ENCODE measurements at regions not wholly inside any gene's neighbourhood (a gene's known extent, or its start where the extent isn't known, plus 50 kb on each side); places are given as distances from the start of the nearest gene placed in this dataset.

DNA sequence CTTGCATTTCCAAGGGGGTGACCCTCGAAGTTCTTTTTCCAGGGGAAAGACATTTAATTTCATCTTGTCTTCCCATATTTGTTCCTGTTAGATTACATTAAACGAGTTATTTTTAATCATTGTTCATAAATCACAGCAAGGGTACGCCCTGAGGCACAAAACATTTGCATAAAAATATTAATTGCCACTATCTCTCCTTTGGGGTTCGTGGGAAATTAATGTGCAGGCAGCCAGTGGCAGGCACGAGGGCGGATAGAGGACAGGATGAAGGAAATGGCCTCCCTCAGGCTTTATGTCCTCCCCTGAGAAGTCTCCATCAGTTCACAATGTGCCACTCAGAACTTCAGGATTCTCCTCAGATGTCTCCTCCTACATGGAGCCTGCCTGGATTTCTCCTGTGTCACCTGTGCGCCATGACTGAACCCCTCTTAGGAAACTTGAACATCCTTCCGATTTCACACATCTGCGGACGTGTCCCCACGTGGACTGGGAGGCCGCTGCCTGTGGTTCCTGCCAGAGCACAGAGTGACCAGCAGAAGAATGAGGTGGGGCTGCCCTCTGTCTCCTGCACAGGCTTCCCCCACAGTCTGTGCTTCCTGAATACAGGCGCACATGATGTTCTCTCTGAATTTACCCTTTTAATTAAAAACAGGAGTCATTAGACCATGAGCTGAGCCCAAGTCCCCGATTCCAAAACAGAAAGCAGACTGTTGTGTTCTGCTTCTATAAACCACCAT lies 1085.9 kb downstream of the TBC1D22A start:
- Mint-ChIP-seq H3K27me3 (ENCODE audit: low read depth) (peaks cover 32% of the 10 kb centered on the region), H3K4me3 (no peak overlapping the region), H3K27ac (no peak overlapping the region), H3K4me1 (ENCODE audit: low read depth) (no peaks in the 10 kb centered on the region), H3K36me3 (ENCODE audit: insufficient read depth in 2 of 2) (no peaks in the 10 kb centered on the region), H3K9me3 (no peaks in the 10 kb centered on the region)
- no peak for ATAC-seq (replicated peaks in 1 of 2)
- DNase-seq, result no peak

DNA sequence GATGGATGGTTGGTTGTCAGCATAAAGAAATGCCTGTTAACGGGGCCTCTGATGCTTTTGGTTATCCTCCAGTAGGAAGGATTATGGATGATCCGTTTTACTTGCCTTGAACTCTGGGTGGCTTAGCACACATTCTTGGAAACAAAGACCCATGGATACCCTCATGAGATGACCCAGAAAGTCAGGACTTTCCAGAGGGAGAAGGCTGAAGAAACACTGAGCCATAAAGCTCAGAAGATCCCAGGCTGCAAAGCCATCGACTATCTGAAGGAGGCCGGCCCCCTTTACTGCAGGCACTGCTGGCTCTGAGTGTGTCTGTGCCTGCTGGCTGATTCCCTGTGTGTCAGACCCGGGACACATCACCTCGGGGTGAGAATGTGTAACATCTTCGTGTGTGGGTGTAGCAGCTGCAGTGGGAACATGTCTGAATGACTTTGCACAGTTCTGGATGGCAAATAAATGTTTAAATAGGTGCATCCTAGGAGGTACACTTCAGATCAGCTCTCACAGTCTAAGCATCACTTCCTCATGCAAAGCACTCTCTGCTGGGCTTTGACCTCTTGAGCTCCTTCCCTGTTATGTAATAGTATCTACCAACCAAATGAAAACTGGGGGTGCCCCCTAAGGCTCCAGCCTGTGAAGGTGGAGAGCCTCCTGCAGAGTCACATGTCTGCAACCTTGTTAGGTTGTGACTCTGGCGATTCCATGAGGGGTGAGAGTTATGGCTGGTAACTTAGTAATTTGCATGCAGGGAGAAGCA lies 1084.9 kb downstream of the TBC1D22A start:
- H3K36me3 Mint-ChIP-seq (ENCODE audit: insufficient read depth in 2 of 2), result no peaks in the 10 kb centered on the region

GRCh38 chr22:47846206-47846605 lies 1083.8 kb downstream of the TBC1D22A start:
- H3K27ac Mint-ChIP-seq, result no peak overlapping the region
- H3K27me3 Mint-ChIP-seq (ENCODE audit: low read depth), result peaks cover 14% of the 10 kb centered on the region
- no peaks in the 10 kb centered on the region for H3K9me3 Mint-ChIP-seq
- no peaks in the 10 kb centered on the region for H3K4me1 Mint-ChIP-seq (ENCODE audit: low read depth)
- ATAC-seq (replicated peaks in 1 of 2) (no peak), DNase-seq (no peak)
- no peaks in the 10 kb centered on the region for H3K36me3 Mint-ChIP-seq (ENCODE audit: insufficient read depth in 2 of 2)
- H3K4me3 Mint-ChIP-seq, result no peak overlapping the region

More for the DNA sequence above, 1084.9 kb downstream of the TBC1D22A start:
- DNase-seq (no peak), ATAC-seq (replicated peaks in 1 of 2) (no peak)
- no peaks in the 10 kb centered on the region for H3K4me1 Mint-ChIP-seq (ENCODE audit: low read depth)
- H3K27me3 Mint-ChIP-seq (ENCODE audit: low read depth), result peaks cover 22% of the 10 kb centered on the region
- no peak overlapping the region for H3K27ac Mint-ChIP-seq
- H3K9me3 Mint-ChIP-seq, result no peaks in the 10 kb centered on the region
- H3K4me3 Mint-ChIP-seq, result no peak overlapping the region

- Mint-ChIP-seq H3K4me3 (no peak overlapping the region), H3K27me3 (ENCODE audit: low read depth) (peaks cover 13% of the 10 kb centered on the region), H3K27ac (no peak overlapping the region), H3K9me3 (no peaks in the 10 kb centered on the region), H3K4me1 (ENCODE audit: low read depth) (no peaks in the 10 kb centered on the region), H3K36me3 (ENCODE audit: insufficient read depth in 2 of 2) (no peaks in the 10 kb centered on the region)
- DNase-seq (no peak), ATAC-seq (replicated peaks in 1 of 2) (no peak)
These were observed 1079.7 kb downstream of the TBC1D22A start for GRCh38 chr22:47842119-47842518.

DNA sequence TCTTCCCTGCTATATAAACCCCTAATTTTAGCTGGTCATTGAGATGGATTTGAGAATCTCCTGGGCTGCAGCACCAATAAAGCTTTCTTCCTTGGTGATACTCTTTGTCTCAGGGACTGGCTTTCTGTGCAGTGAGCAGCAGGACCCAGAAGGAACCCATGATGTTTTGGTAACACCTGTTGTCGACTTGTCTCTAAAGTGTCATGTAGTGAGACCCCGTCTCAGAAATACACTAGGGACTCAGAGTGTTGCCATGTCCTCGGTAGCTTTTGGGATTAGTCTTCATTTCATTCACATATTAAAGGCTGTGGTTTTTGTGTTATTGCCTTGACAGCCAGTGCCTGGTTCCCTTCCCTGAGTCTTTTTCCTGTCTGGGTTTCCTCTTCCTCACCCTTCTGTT lies 1078.7 kb downstream of the TBC1D22A start:
- H3K4me3 Mint-ChIP-seq, result no peak overlapping the region
- H3K27me3 Mint-ChIP-seq (ENCODE audit: low read depth), result peaks cover 11% of the 10 kb centered on the region
- H3K27ac Mint-ChIP-seq, result no peak overlapping the region
- no peak for ATAC-seq (replicated peaks in 1 of 2)
- DNase-seq, result no peak
- H3K36me3 Mint-ChIP-seq (ENCODE audit: insufficient read depth in 2 of 2), result no peaks in the 10 kb centered on the region
- H3K9me3 Mint-ChIP-seq, result no peaks in the 10 kb centered on the region
- no peaks in the 10 kb centered on the region for H3K4me1 Mint-ChIP-seq (ENCODE audit: low read depth)

GRCh38 chr22:47839595-47840227 lies 1077.3 kb downstream of the TBC1D22A start:
- no peaks in the 10 kb centered on the region for H3K36me3 Mint-ChIP-seq (ENCODE audit: insufficient read depth in 2 of 2)
- H3K9me3 Mint-ChIP-seq, result no peaks in the 10 kb centered on the region
- peaks cover 7% of the 10 kb centered on the region for H3K27me3 Mint-ChIP-seq (ENCODE audit: low read depth)
- DNase-seq (no peak), ATAC-seq (replicated peaks in 1 of 2) (no peak)
- no peak overlapping the region for H3K27ac Mint-ChIP-seq
- H3K4me1 Mint-ChIP-seq (ENCODE audit: low read depth), result no peaks in the 10 kb centered on the region
- no peak overlapping the region for H3K4me3 Mint-ChIP-seq

- Mint-ChIP-seq H3K36me3 (ENCODE audit: insufficient read depth in 2 of 2) (no peaks in the 10 kb centered on the region), H3K4me1 (ENCODE audit: low read depth) (no peaks in the 10 kb centered on the region), H3K4me3 (no peak overlapping the region), H3K27me3 (ENCODE audit: low read depth) (peaks cover 11% of the 10 kb centered on the region), H3K27ac (peak overlapping the region; percentile 21), H3K9me3 (no peaks in the 10 kb centered on the region)
- ATAC-seq (replicated peaks in 1 of 2) (no peak), DNase-seq (peak; percentile 9)
These were observed 1075.3 kb downstream of the TBC1D22A start for GRCh38 chr22:47837703-47838102.

GRCh38 chr22:47836957-47837356 lies 1074.5 kb downstream of the TBC1D22A start:
- no peak for ATAC-seq (replicated peaks in 1 of 2)
- Mint-ChIP-seq H3K9me3 (no peaks in the 10 kb centered on the region), H3K36me3 (ENCODE audit: insufficient read depth in 2 of 2) (no peaks in the 10 kb centered on the region), H3K27ac (no peak overlapping the region), H3K27me3 (ENCODE audit: low read depth) (peaks cover 15% of the 10 kb centered on the region), H3K4me3 (no peak overlapping the region), H3K4me1 (ENCODE audit: low read depth) (no peaks in the 10 kb centered on the region)
- no peak for DNase-seq

- Mint-ChIP-seq H3K4me1 (ENCODE audit: low read depth) (no peaks in the 10 kb centered on the region), H3K9me3 (no peaks in the 10 kb centered on the region), H3K27me3 (ENCODE audit: low read depth) (peaks cover 8% of the 10 kb centered on the region), H3K36me3 (ENCODE audit: insufficient read depth in 2 of 2) (no peaks in the 10 kb centered on the region), H3K4me3 (no peak overlapping the region), H3K27ac (no peak overlapping the region)
- no peak for ATAC-seq (replicated peaks in 1 of 2)
- no peak for DNase-seq
These were observed 1073.3 kb downstream of the TBC1D22A start for GRCh38 chr22:47835726-47836125.

GRCh38 chr22:47826016-47826415 lies 1063.6 kb downstream of the TBC1D22A start:
- DNase-seq, result no peak
- H3K36me3 Mint-ChIP-seq (ENCODE audit: insufficient read depth in 2 of 2), result no peaks in the 10 kb centered on the region
- ATAC-seq (replicated peaks in 1 of 2), result no peak
- peaks cover 11% of the 10 kb centered on the region for H3K27me3 Mint-ChIP-seq (ENCODE audit: low read depth)
- H3K4me1 Mint-ChIP-seq (ENCODE audit: low read depth), result no peaks in the 10 kb centered on the region
- H3K9me3 Mint-ChIP-seq, result no peaks in the 10 kb centered on the region
- H3K27ac Mint-ChIP-seq, result no peak overlapping the region
- no peak overlapping the region for H3K4me3 Mint-ChIP-seq

DNA sequence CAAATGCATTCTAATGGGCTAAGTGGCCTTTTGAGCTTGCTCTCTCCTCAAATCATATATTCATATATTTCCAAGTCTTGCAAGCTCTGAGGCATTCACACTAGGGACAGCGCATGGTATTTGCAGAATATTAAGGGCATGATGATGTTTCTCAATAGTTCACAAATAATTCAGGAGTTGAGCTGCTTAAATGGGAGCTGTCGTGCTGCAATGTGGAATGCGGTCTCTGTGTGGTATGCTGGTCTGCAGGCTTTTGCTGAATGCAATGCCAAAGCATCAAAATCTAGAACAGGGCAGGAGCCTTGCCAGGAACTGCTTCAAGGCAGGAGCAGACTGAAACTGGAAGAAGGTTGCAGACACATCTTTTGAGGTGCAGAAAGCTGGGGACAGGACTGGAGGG lies 1060.0 kb downstream of the TBC1D22A start:
- Mint-ChIP-seq H3K9me3 (peaks cover 0 to 1% of the 10 kb centered on the region in 2 donors), H3K27me3 (ENCODE audit: low read depth) (peaks cover 14% of the 10 kb centered on the region), H3K36me3 (ENCODE audit: insufficient read depth in 2 of 2) (no peaks in the 10 kb centered on the region), H3K4me3 (no peak overlapping the region), H3K4me1 (ENCODE audit: low read depth) (no peaks in the 10 kb centered on the region), H3K27ac (no peak overlapping the region)
- ATAC-seq (replicated peaks in 1 of 2) (no peak), DNase-seq (no peak)

DNA sequence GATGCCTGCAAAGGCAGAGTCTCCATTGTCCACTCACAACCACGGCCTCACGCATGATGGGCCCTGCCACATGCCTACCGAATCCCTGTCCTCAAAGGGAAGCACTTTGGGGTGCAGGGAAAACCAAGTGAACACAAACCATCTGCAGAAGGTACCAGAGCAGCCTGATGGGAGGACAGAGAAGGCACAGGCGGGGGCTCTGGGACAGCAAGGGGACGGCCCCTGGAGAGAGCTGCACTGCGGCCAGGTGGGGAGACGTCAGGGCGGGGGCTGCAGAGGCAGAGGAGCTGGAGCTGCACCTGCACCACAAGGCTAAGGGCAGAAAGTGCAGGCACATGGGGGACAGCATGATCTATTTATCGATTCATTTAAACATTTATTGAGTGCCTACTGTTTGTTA lies 1056.0 kb downstream of the TBC1D22A start:
- H3K27me3 Mint-ChIP-seq (ENCODE audit: low read depth), result peaks cover 17% of the 10 kb centered on the region
- no peaks in the 10 kb centered on the region for H3K36me3 Mint-ChIP-seq (ENCODE audit: insufficient read depth in 2 of 2)
- no peak overlapping the region for H3K4me3 Mint-ChIP-seq
- no peak overlapping the region for H3K27ac Mint-ChIP-seq
- ATAC-seq (replicated peaks in 1 of 2) (no peak), DNase-seq (no peak)
- no peaks in the 10 kb centered on the region for H3K4me1 Mint-ChIP-seq (ENCODE audit: low read depth)
- peaks cover 5 to 6% of the 10 kb centered on the region in 2 donors for H3K9me3 Mint-ChIP-seq

GRCh38 chr22:47817380-47817779 lies 1054.9 kb downstream of the TBC1D22A start:
- Mint-ChIP-seq H3K36me3 (ENCODE audit: insufficient read depth in 2 of 2) (no peaks in the 10 kb centered on the region), H3K4me1 (ENCODE audit: low read depth) (no peaks in the 10 kb centered on the region), H3K4me3 (no peak overlapping the region), H3K27ac (no peak overlapping the region), H3K9me3 (peaks cover 5 to 6% of the 10 kb centered on the region in 2 donors), H3K27me3 (ENCODE audit: low read depth) (peaks cover 7% of the 10 kb centered on the region)
- no peak for DNase-seq
- no peak for ATAC-seq (replicated peaks in 1 of 2)
